IMR-90 (cell line): ENCODE measurements at regions not wholly inside any gene's neighbourhood (a gene's known extent, or its start where the extent isn't known, plus 50 kb on each side); places are given as distances from the start of the nearest gene placed in this dataset.

Source experiments
- ATAC-seq: fragments of 200-7000 bp; cut with Tn5 transposase; 2 replicates; pipeline ENCODE4 v1.9.1; 2020; ENCODE audit warnings: low read depth, mild to moderate bottlenecking, moderate library complexity
- BruUV-seq: library from RNA; stranded (reverse); fragments of 400-500 nt; replicated peaks from 2 replicates; lab custom pipeline; 2021; lab: Mats Ljungman, UMichigan
- CTCF ChIA-PET: fragments of 300-600 bp; formaldehyde crosslinking; extraction: SDS; loops from one replicate; lab custom pipeline; 2021; ENCODE audit warnings: antibody characterized with exemption; lab: Yijun Ruan, JAX
- POLR2A ChIA-PET: fragments of 300-600 bp; sonication (Branson Sonifier 250); formaldehyde crosslinking; loops from one replicate; lab custom pipeline; 2022; ENCODE audit warnings: antibody characterized with exemption; ENCODE audit not compliant: unreplicated experiment; lab: Charles Lee
- DNase-seq: peaks from one replicate; pipeline ENCODE4 v3.0.0; 2013
- H2AFZ ChIP-seq: replicated peaks from 2 replicates; pipeline ENCODE3; 2013; ENCODE audit warnings: low read length, mild to moderate bottlenecking; ENCODE audit not compliant: poor library complexity
- H2AK5ac ChIP-seq: 2 replicates; pipeline ENCODE4 v1.6.1; 2013; ENCODE audit warnings: low read depth, low read length, inconsistent platforms
- H2AK9ac ChIP-seq: replicated peaks from 2 replicates; pipeline ENCODE3; 2013; ENCODE audit warnings: mild to moderate bottlenecking, low read depth, low read length, moderate library complexity; ENCODE audit not compliant: poor library complexity
- H2BK120ac ChIP-seq: 2 replicates; pipeline ENCODE4 v1.6.1; 2013; ENCODE audit warnings: low read depth, low read length, inconsistent platforms
- H2BK15ac ChIP-seq: 3 replicates; pipeline ENCODE4 v1.6.1; 2013; ENCODE audit warnings: low read depth, low read length, inconsistent platforms
- H2BK20ac ChIP-seq: 2 replicates; pipeline ENCODE4 v1.6.1; 2013; ENCODE audit warnings: low read depth, mild to moderate bottlenecking, inconsistent platforms, low read length, moderate library complexity
- H2BK5ac ChIP-seq: 2 replicates; pipeline ENCODE4 v1.6.1; 2013; ENCODE audit warnings: mild to moderate bottlenecking, low read depth, low read length, inconsistent platforms; ENCODE audit not compliant: poor library complexity, severe bottlenecking
- H3K14ac ChIP-seq: replicated peaks from 2 replicates; pipeline ENCODE4 v1.6.1; 2013; ENCODE audit warnings: low read depth, low read length, inconsistent platforms
- H3K18ac ChIP-seq: 2 replicates; pipeline ENCODE4 v1.6.1; 2013; ENCODE audit warnings: low read depth, low read length, control low read depth
- H3K23ac ChIP-seq: 2 replicates; pipeline ENCODE4 v1.6.1; 2013; ENCODE audit warnings: low read depth, low read length, inconsistent platforms
- H3K27ac ChIP-seq: 2 replicates; pipeline ENCODE4 v1.5.1; 2013; ENCODE audit warnings: mild to moderate bottlenecking, control low read depth, low read length; ENCODE audit not compliant: insufficient read depth
- H3K27me3 ChIP-seq: 2 replicates; pipeline ENCODE4 v1.6.1; 2013; ENCODE audit warnings: low read length; ENCODE audit not compliant: control insufficient read depth, insufficient read depth
- H3K36me3 ChIP-seq: 2 replicates; pipeline ENCODE4 v1.6.1; 2013; ENCODE audit warnings: low read length, mixed read lengths; ENCODE audit not compliant: control insufficient read depth, insufficient read depth
- H3K4ac ChIP-seq: 2 replicates; pipeline ENCODE4 v1.6.1; 2013; ENCODE audit warnings: low read depth, low read length, inconsistent platforms
- H3K4me1 ChIP-seq: 2 replicates; pipeline ENCODE4 v1.6.1; 2013; ENCODE audit warnings: low read length, mixed read lengths; ENCODE audit not compliant: control insufficient read depth, insufficient read depth
- H3K4me2 ChIP-seq: 2 replicates; pipeline ENCODE4 v1.6.1; 2013; ENCODE audit warnings: low read depth, mild to moderate bottlenecking, control low read depth, low read length, moderate library complexity
- H3K4me3 ChIP-seq: 2 replicates; pipeline ENCODE4 v1.5.1; 2013; ENCODE audit warnings: low read depth, mild to moderate bottlenecking, control low read depth, low read length, moderate library complexity; ENCODE audit not compliant: insufficient read depth
- H3K56ac ChIP-seq: 2 replicates; pipeline ENCODE4 v1.6.1; 2013; ENCODE audit warnings: low read length, inconsistent platforms; ENCODE audit not compliant: insufficient read depth; ENCODE audit errors: extremely low read depth
- H3K79me1 ChIP-seq, 2 experiments: 2 replicates each; pipeline ENCODE4 v1.6.1; 2013; ENCODE audit warnings: low read length in 2 of 2, inconsistent platforms in 1 of 2, low read depth in 1 of 2
- H3K9ac ChIP-seq: 2 replicates; pipeline ENCODE4 v1.6.1; 2013; ENCODE audit warnings: low read depth, low read length, control low read depth
- H3K9me1 ChIP-seq: 2 replicates; pipeline ENCODE4 v1.6.1; 2013; ENCODE audit warnings: low read length, inconsistent platforms; ENCODE audit not compliant: insufficient read depth
- H3K9me3 ChIP-seq: 2 replicates; pipeline ENCODE4 v1.6.1; 2013; ENCODE audit warnings: low read length; ENCODE audit not compliant: control insufficient read depth, insufficient read depth
- H4K20me1 ChIP-seq: 2 replicates; pipeline ENCODE4 v1.6.1; 2013; ENCODE audit warnings: low read length, inconsistent platforms; ENCODE audit not compliant: insufficient read depth
- H4K5ac ChIP-seq: 2 replicates; pipeline ENCODE4 v1.6.1; 2013; ENCODE audit warnings: mild to moderate bottlenecking, low read depth, low read length, control low read depth
- H4K8ac ChIP-seq, 2 experiments: 2 replicates each; pipeline ENCODE4 v1.6.1; 2013; ENCODE audit warnings: low read depth in 2 of 2, low read length in 2 of 2, control low read depth in 1 of 2, inconsistent platforms in 1 of 2
- H4K91ac ChIP-seq: 2 replicates; pipeline ENCODE4 v1.6.1; 2013; ENCODE audit warnings: low read depth, low read length, inconsistent platforms; ENCODE audit not compliant: insufficient read depth
- BHLHE40 ChIP-seq: fragments of 150-350 bp; IDR thresholded peaks from 2 replicates; pipeline ENCODE4 v1.6.1; 2016; ENCODE audit warnings: mild to moderate bottlenecking, low read depth, low read length
- CEBPB ChIP-seq: IDR thresholded peaks from 2 replicates; pipeline ENCODE4 v1.6.1; 2012; ENCODE audit warnings: low read depth, low read length, improper control_type of control experiment
- CHD1 ChIP-seq: IDR thresholded peaks from 2 replicates; pipeline ENCODE4 v1.6.1; 2012; ENCODE audit warnings: low read depth, low read length, improper control_type of control experiment
- CTCF ChIP-seq: conservative IDR thresholded peaks from 2 replicates; pipeline ENCODE4 v1.5.1; 2012; ENCODE audit warnings: mild to moderate bottlenecking, low read depth, low read length, improper control_type of control experiment
- ELK1 ChIP-seq: fragments of 150-350 bp; IDR thresholded peaks from 2 replicates; pipeline ENCODE4 v1.6.1; 2016; ENCODE audit warnings: low read depth, mild to moderate bottlenecking, low read length, moderate library complexity, borderline replicate concordance
- FOS ChIP-seq: fragments of 150-350 bp; IDR thresholded peaks from 2 replicates; pipeline ENCODE4 v1.6.1; 2016; ENCODE audit warnings: low read depth, low read length
- MAFK ChIP-seq: IDR thresholded peaks from 2 replicates; pipeline ENCODE4 v1.6.1; 2012; ENCODE audit warnings: low read depth, low read length, improper control_type of control experiment
- MAZ ChIP-seq: IDR thresholded peaks from 2 replicates; pipeline ENCODE4 v1.6.1; 2012; ENCODE audit warnings: low read depth, mild to moderate bottlenecking, low read length, improper control_type of control experiment, moderate library complexity, borderline replicate concordance
- MXI1 ChIP-seq: IDR thresholded peaks from 2 replicates; pipeline ENCODE4 v1.6.1; 2012; ENCODE audit warnings: low read depth, mild to moderate bottlenecking, low read length, moderate library complexity, borderline replicate concordance
- NFE2L2 ChIP-seq: fragments of 150-350 bp; IDR thresholded peaks from 2 replicates; pipeline ENCODE4 v1.6.1; 2016; ENCODE audit warnings: low read depth, mild to moderate bottlenecking, low read length
- POLR2A ChIP-seq: IDR thresholded peaks from 2 replicates; pipeline ENCODE4 v1.6.1; 2012; ENCODE audit warnings: mild to moderate bottlenecking, low read depth, low read length
- RAD21 ChIP-seq: IDR thresholded peaks from 2 replicates; pipeline ENCODE4 v1.6.1; 2012; ENCODE audit warnings: low read length, improper control_type of control experiment
- RCOR1 ChIP-seq: IDR thresholded peaks from 2 replicates; pipeline ENCODE4 v1.6.1; 2012; ENCODE audit warnings: mild to moderate bottlenecking, low read length, improper control_type of control experiment; ENCODE audit not compliant: insufficient replicate concordance
- RFX5 ChIP-seq: IDR thresholded peaks from 2 replicates; pipeline ENCODE4 v1.8.0; 2012; ENCODE audit warnings: low read depth, mild to moderate bottlenecking, low read length, moderate library complexity
- SMC3 ChIP-seq: fragments of 150-350 bp; IDR thresholded peaks from 2 replicates; pipeline ENCODE4 v1.6.1; 2016; ENCODE audit warnings: low read depth, mild to moderate bottlenecking, antibody characterized with exemption, low read length, moderate library complexity
- dilution Hi-C: fragments of 300-500 bp; cut with HindIII; formaldehyde crosslinking; loops from one replicate; pipeline ENCODE4 v1.14.3; 2018; ENCODE audit warnings: low sequenced_read_pairs; ENCODE audit not compliant: unreplicated experiment
- in situ Hi-C: fragments of 300-500 bp; cut with MboI; formaldehyde crosslinking; loops from 3 replicates; pipeline ENCODE4 v1.14.3; 2019; ENCODE audit warnings: low sequenced_read_pairs, inconsistent platforms, mixed read lengths
- intact Hi-C: fragments of 100-400 bp; cut with micrococcal nuclease; formaldehyde crosslinking; loops from 2 replicates; pipeline ENCODE4 v1.10.0; 2022
- TF ChIP-seq, protein P1 (sequence below): fragments of 150-350 bp; IDR thresholded peaks from 2 replicates; pipeline ENCODE4 v1.6.1; 2017; ENCODE audit warnings: mild to moderate bottlenecking, antibody characterized with exemption, low read length, low read depth

DNA sequence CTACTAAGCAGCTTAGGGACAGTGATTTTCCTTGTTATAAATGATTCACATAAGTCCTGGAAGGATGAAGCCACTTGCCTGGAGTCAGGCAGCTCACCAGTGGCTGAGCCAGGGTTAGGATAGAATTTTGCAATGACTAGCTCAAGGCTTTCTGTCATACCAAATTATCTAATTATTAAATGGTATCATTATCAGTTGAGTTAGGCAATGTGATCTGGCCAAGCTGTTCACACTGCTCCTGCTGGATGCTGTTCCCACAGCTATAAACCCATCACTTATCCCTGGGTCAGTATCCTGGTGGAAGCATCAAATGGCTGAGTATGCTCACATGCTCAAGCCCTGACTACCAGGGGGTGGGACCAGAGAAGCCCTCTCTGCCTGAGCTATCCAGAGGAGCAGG is 235.2 kb downstream of the MTX2 start:
- TF ChIP-seq, protein P1, sequence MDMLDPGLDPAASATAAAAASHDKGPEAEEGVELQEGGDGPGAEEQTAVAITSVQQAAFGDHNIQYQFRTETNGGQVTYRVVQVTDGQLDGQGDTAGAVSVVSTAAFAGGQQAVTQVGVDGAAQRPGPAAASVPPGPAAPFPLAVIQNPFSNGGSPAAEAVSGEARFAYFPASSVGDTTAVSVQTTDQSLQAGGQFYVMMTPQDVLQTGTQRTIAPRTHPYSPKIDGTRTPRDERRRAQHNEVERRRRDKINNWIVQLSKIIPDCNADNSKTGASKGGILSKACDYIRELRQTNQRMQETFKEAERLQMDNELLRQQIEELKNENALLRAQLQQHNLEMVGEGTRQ = no peak
- TF ChIP-seq RCOR1 (no peak), MAFK (no peak), MXI1 (no peak), BHLHE40 (no peak), NFE2L2 (no peak), CEBPB (no peak), CHD1 (no peak), RAD21 (no peak), MAZ (no peak), FOS (no peak), ELK1 (no peak), SMC3 (no peak), RFX5 (no peak), POLR2A (no peak), CTCF (no peak)
- no TSS peak for BruUV-seq

More for the DNA sequence above, 235.2 kb downstream of the MTX2 start:
- Histone ChIP-seq H2BK15ac (no peak overlapping the region), H4K20me1 (no peaks in the 10 kb centered on the region), H3K4me3 (no peak overlapping the region), H2AK5ac (no peak overlapping the region), H2BK120ac (no peak overlapping the region), H4K5ac (no peak overlapping the region), H3K9me1 (no peaks in the 10 kb centered on the region), H4K8ac (no peak overlapping the region), H3K27me3 (peaks cover 5% of the 10 kb centered on the region), H3K4ac (no peak overlapping the region), H3K9me3 (no peaks in the 10 kb centered on the region), H3K27ac (no peak overlapping the region), H2AFZ (no peak overlapping the region), H3K36me3 (no peaks in the 10 kb centered on the region), H2BK20ac (no peak overlapping the region), H4K91ac (no peak overlapping the region), H2AK9ac (no peak overlapping the region), H3K14ac (no peak overlapping the region), H2BK5ac (no peak overlapping the region), H3K18ac (no peak overlapping the region), H3K4me1 (no peaks in the 10 kb centered on the region), H3K79me1 (no peaks in the 10 kb centered on the region), H3K56ac (no peak overlapping the region), H3K4me2 (no peak overlapping the region), H3K9ac (no peak overlapping the region), H3K23ac (no peak overlapping the region)
- in situ Hi-C loops (no loop called here), intact Hi-C loops (no loop called here), dilution Hi-C loops (no loop called here)
- ChIA-PET POLR2A (no interaction called here), CTCF (no interaction called here)
- ATAC-seq (no peak), DNase-seq (no peak)
